ENCODE measurements at regions not wholly inside any gene's neighbourhood (a gene's known extent, or its start where the extent isn't known, plus 50 kb on each side); places are given as distances from the start of the nearest gene placed in this dataset.

GRCh38 chr2:126317790-126318431 lies 338.0 kb upstream of the GYPC start:
- intact Hi-C loops (cut with DNase I; ENCODE audit: low total_unique reads) = no loop called here
- Histone ChIP-seq H3K4me3 (no peak overlapping the region), H3K27ac (no peak overlapping the region), H3K27me3 (no peaks in the 10 kb centered on the region), H3K36me3 (ENCODE audit: low read depth, missing control alignments) (no peaks in the 10 kb centered on the region), H3K4me1 (no peaks in the 10 kb centered on the region), H3K9me3 (no peaks in the 10 kb centered on the region)
- DNase-seq = no peak
- TF ChIP-seq CTCF (IDR thresholded peaks at IDR 0.05) = no peak
- TF ChIP-seq POLR2A (IDR thresholded peaks at IDR 0.05) = no peak
- 76 to 83% methylated on average over 2 of the region's 2 CpGs for WGBS, 2 donors

- Histone ChIP-seq H3K4me1 (no peaks in the 10 kb centered on the region), H3K27ac (no peak overlapping the region), H3K4me3 (no peak overlapping the region), H3K9me3 (no peaks in the 10 kb centered on the region), H3K36me3 (ENCODE audit: low read depth, missing control alignments) (no peaks in the 10 kb centered on the region), H3K27me3 (no peaks in the 10 kb centered on the region)
- no peak for DNase-seq
- intact Hi-C loops (cut with DNase I; ENCODE audit: low total_unique reads) = no loop called here
- no peak for TF ChIP-seq POLR2A (IDR thresholded peaks at IDR 0.05)
- TF ChIP-seq CTCF (IDR thresholded peaks at IDR 0.05) = no peak
- whole genome bisulfite sequencing, 2 donors = 81 to 96% methylated on average over 3 of the region's 3 CpGs
Measured at GRCh38 chr2:126322342-126322741, 333.6 kb upstream of the GYPC start.

- H3K9me3 ChIP-seq = no peaks in the 10 kb centered on the region
- no peaks in the 10 kb centered on the region for H3K36me3 ChIP-seq (ENCODE audit: low read depth, missing control alignments)
- TF ChIP-seq CTCF (IDR thresholded peaks at IDR 0.05) (no peak), POLR2A (IDR thresholded peaks at IDR 0.05) (no peak)
- no peaks in the 10 kb centered on the region for H3K27me3 ChIP-seq
- 59 to 79% methylated on average over 5 of the region's 5 CpGs for WGBS, 2 donors
- intact Hi-C loops (cut with DNase I; ENCODE audit: low total_unique reads) = no loop called here
- no peaks in the 10 kb centered on the region for H3K4me1 ChIP-seq
- no peak overlapping the region for H3K4me3 ChIP-seq
- H3K27ac ChIP-seq = no peak overlapping the region
- DNase-seq = no peak
Measured at GRCh38 chr2:126325202-126325601, 330.8 kb upstream of the GYPC start.

- H3K36me3 ChIP-seq (ENCODE audit: low read depth, missing control alignments) = no peaks in the 10 kb centered on the region
- H3K27ac ChIP-seq = no peak overlapping the region
- no peaks in the 10 kb centered on the region for H3K27me3 ChIP-seq
- no peaks in the 10 kb centered on the region for H3K9me3 ChIP-seq
- TF ChIP-seq CTCF (IDR thresholded peaks at IDR 0.05) (no peak), POLR2A (IDR thresholded peaks at IDR 0.05) (no peak)
- DNase-seq = no peak
- H3K4me1 ChIP-seq = no peaks in the 10 kb centered on the region
- intact Hi-C loops (cut with DNase I; ENCODE audit: low total_unique reads) = no loop called here
- 74% methylated on average over 2 of the region's 2 CpGs for WGBS, 2 donors
- H3K4me3 ChIP-seq = no peak overlapping the region
Measured at GRCh38 chr2:126329173-126329572, 326.8 kb upstream of the GYPC start.

- TF ChIP-seq POLR2A (IDR thresholded peaks at IDR 0.05) (no peak), CTCF (IDR thresholded peaks at IDR 0.05) (no peak)
- no peak for DNase-seq
- Histone ChIP-seq H3K27me3 (no peaks in the 10 kb centered on the region), H3K9me3 (no peaks in the 10 kb centered on the region), H3K4me3 (no peak overlapping the region), H3K4me1 (no peaks in the 10 kb centered on the region), H3K27ac (no peak overlapping the region), H3K36me3 (ENCODE audit: low read depth, missing control alignments) (no peaks in the 10 kb centered on the region)
- intact Hi-C loops (cut with DNase I; ENCODE audit: low total_unique reads) = no loop called here
- WGBS, 2 donors = 81 to 88% methylated on average over 4 of the region's 4 CpGs
Measured at GRCh38 chr2:126342457-126342856, 313.5 kb upstream of the GYPC start.
